ENCODE measurements at regions not wholly inside any gene's neighbourhood (a gene's known extent, or its start where the extent isn't known, plus 50 kb on each side); places are given as distances from the start of the nearest gene placed in this dataset.

- no peak for DNase-seq (ENCODE audit: low read depth)
These were observed 160.3 kb downstream of the PTEN start for GRCh38 chr10:88023676-88024075.

DNA sequence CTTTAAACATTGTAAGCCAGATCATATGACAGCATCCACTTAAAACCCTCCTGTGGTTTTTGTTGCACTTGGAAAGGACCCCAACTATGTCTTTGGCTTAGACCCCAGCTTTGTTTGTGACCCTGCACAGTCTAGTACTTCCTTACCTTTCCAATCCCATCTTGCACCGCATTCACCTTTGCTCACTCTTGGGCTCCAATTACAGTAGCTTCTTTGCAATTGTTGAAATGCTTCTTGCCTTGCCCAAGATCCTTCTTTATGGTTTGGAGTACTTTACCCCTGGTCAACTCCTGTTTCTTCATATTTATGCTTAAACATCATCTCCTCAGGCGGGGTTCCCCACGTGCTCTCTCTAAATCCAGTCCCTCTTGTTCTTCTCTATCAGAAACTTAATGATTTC lies 162.6 kb downstream of the PTEN start:
- DNase-seq (ENCODE audit: low read depth): no peak

- DNase-seq (ENCODE audit: low read depth): no peak
These were observed 164.1 kb downstream of the PTEN start for GRCh38 chr10:88027570-88027969.

- DNase-seq (ENCODE audit: low read depth): no peak
These were observed 164.6 kb downstream of the PTEN start for GRCh38 chr10:88028072-88028471.

DNA sequence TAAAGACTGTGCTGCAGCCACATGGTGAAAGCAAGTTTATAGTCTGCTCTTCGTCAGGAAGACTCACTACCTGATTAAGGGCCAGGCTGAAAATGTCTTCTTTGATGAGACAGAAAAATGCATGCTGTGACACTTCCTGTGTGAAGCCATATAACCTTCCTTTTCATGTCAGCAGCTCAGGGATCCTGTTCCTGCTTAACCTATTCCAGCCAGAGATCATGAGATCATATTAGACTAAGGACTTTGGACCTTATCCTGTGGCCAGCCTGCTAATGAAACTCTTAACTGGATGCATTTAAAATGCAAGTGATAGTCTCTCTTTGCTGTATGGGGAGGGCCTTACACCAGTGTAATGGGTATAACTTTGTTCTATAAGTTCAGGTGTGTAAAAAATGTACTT lies 165.2 kb downstream of the PTEN start:
- no peak for DNase-seq (ENCODE audit: low read depth)

- DNase-seq (ENCODE audit: low read depth): no peak
These were observed 169.1 kb downstream of the PTEN start for GRCh38 chr10:88032566-88032965.

DNA sequence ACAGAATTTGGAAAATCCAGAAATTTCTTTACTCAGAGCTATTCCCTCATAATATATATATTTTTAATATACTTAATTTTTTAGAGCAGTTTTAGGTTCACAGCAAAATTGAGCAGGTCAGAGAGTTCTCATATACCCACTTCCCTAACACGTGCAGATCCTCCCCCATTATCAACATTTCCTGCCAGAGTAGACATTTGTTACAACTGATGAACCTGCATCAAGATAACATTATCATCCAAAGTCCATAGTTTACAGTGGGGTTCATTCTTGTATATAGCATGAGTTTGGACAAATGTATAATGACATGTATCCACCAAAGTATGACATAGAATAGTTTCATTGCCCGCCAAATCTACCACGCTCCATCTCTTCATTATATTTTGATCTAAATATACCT lies 170.0 kb downstream of the PTEN start:
- DNase-seq (ENCODE audit: low read depth): no peak

- DNase-seq (ENCODE audit: low read depth): no peak
These were observed 170.4 kb downstream of the PTEN start for GRCh38 chr10:88033793-88034192.

- DNase-seq (ENCODE audit: low read depth): no peak
These were observed 172.7 kb downstream of the PTEN start for GRCh38 chr10:88036126-88036525.

DNA sequence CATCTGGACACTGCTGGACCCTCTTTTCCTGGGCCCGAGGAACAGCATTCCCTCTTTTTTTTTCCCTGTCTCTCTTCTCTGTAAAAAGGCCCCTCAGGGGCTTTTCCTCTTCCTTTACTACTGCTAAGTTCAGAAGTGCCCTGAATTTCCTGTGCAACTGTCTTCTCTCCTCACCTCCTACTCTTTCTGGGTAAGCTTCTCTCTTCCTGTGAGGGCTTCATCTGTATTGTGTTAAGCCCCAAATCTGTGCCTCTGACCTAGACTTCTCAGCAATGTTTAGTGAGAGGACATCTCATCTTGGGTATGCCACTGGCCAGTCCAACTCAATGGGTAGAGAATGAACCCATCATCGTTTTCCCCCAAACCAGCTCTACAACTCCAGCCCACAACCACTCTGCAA lies 174.2 kb downstream of the PTEN start:
- DNase-seq (ENCODE audit: low read depth): no peak

GRCh38 chr10:88038268-88038667 lies 174.8 kb downstream of the PTEN start:
- DNase-seq (ENCODE audit: low read depth): no peak

DNA sequence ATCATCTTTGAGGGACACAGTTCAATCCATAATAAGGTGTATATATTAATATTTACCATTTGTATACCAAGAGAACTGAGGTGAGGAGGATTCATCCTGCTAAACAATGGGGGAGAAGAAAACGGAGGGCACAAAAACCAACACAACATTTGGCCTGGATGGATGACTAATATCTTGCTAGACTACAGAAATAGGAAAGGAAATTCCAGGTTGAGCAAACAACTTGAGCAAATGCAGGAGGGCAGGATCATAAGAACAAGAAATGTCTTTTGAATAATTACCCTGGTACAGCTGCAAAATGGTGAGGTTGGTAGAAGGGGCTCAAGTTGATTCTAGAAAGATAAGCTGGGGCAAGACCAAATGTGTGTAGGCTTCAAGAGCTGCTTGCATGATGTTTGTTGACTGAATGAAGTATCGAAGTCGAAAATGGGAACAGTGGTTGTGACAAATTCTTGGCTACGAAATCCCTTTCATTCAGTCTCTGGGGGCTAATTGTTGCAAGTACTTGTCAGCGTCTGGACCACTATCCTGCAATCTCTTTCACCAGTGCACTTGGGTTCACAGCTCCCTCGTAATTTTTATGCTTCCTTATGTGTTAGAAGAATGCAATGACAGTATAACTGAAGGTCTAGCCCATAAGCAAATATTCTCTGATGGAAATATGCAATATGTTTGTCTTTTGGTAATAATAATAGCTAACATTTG lies 176.2 kb downstream of the PTEN start:
- no peak for DNase-seq (ENCODE audit: low read depth)

GRCh38 chr10:88041243-88042159 lies 178.1 kb downstream of the PTEN start:
- DNase-seq (ENCODE audit: low read depth): no peak

DNA sequence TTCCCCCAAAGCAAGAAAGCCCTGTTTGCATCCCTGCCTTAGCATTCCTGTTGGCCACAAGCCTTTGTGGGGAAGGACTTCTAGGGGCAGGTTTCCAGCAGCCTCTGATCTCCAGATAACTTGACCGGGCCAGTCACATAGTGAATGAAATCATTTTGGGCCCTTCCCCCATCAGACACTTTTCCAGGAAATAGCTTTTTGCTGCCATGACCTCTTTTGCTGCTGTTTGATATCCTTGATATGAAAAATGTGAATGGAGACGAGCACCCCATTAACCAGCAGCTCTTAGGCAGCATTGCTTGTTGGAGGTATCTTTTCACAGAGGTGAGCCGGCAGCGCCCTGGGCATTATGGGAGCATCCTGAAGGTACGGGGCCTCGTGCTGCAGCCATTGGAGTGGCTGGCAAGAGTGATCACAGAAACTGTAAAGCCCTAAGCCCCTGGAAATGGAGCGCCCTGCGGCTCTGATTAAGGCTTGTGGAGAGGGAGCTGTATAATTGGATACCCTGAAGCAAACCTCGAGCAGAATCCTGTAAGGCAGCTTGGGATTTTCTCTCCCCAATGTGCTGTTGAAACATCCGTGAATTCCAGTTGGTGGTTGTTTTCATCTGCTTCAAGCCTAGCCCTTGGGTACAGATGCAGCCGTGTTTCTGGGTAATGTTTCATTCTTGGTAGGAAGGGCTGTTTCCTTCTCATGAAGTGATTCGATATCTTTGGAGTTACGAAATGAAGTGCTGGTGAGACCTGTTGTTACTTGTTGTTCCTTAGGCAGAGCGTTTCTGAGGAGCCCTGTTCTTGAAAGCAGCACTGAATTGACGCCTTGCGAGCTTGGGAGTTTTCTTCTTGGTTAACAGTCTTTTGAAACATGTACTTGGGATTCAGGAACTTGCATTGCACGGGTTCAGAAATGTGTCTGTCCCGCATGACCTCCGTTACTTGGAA lies 179.0 kb downstream of the PTEN start:
- DNase-seq (ENCODE audit: low read depth): no peak

- no peak for DNase-seq (ENCODE audit: low read depth)
These were observed 181.7 kb downstream of the PTEN start for GRCh38 chr10:88045096-88045495.

GRCh38 chr10:88045656-88046415 lies 182.4 kb downstream of the PTEN start:
- DNase-seq (ENCODE audit: low read depth): no peak

DNA sequence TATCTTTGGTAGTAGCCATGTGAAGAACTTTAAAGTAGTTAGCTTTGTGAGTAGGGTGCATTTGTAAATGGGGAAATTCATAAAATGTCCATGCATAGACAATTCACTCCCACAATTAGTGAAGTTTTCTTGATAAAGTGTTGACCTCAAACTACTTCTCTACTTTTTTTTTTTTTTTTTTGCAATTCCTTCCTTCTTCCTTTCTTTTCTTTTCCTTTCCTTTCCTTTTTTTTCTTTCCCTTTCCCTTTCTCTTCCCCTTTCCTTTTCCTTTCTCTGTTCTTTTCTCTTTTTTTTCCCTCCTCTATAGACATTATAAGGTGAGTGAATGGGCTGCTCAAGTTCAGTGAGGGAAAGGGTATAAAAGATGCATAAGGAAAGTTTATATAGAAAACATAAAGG lies 184.2 kb downstream of the PTEN start:
- no peak for DNase-seq (ENCODE audit: low read depth)

- no peak for DNase-seq (ENCODE audit: low read depth)
These were observed 184.9 kb downstream of the PTEN start for GRCh38 chr10:88048312-88048711.

- no peak for DNase-seq (ENCODE audit: low read depth)
These were observed 185.8 kb downstream of the PTEN start for GRCh38 chr10:88049204-88049603.

DNA sequence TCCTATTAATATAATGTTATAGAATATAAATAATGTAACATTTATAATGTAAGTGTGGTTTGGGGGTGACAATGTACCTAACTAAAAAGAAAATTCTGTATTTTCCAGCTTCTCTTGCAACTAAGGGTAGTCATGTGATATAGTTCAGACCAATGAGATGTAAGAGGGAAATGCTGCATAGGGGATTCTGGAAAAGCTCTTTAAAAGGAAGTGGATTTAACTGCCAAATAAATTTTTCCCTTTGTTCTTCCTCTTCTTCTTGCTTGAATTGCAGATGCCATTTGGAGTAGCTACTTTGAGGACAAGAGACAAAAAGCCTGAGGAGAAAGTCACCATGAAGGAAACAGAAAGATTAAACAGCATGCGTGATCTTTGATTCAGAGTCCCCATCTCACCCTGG lies 194.3 kb downstream of the PTEN start:
- no peak for DNase-seq (ENCODE audit: low read depth)

DNA sequence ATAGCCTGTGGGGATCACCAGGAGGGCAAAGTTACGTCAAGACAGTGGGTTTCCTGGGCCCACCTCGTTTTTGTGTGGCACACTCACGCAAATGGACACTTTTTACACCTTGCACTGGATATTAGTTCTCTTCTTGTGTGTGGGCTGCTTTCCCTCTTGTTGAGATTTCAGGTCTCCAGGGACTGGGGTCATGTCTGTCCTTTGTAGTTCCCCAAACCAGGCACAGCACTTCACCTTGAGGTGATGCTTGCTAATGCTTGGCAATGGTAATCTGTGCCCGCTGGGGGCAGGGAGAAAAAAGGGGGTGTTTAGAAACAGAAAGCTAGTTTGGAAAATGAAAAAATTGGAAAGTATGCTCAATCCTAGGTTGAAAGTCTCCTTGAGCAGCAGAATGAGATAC lies 195.3 kb downstream of the PTEN start:
- no peak for DNase-seq (ENCODE audit: low read depth)

- no peak for DNase-seq (ENCODE audit: low read depth)
These were observed 195.8 kb downstream of the PTEN start for GRCh38 chr10:88059190-88059589.

All from stimulated activated CD4-positive, alpha-beta T cell treated with anti-CD3 and anti-CD28 coated beads, Interleukin-2, amount 100 ng/mL, for 4 hours (primary cell).